ENCODE measurements at regions not wholly inside any gene's neighbourhood (a gene's known extent, or its start where the extent isn't known, plus 50 kb on each side); places are given as distances from the start of the nearest gene placed in this dataset.

DNA sequence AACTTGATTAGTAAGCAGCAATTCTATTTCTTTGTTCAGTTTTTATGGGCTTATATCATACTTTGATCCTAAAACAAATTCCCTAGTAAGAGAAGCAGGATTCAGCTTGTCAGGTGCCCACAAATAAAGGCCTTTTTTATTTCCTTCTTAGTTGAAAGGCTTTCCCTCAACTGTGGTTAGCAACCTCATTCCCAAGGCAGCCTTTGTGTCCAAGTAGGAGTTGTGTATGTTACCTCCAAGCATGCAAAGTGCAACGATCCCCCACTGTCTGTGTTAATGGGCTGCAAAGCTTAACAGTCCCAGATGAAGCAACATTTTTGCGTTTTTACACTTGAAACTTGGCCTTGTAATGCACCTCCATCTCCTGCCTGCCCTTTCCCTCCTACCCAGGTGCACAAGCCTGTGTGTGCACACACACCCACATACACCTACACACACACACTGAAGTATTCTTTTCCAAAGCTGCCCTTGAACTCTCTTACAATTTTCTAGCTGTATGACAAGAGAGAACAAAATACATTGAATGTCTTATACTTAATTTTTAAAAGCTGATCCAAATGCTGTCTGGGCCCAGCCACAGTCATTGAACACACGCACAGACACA lies 278.2 kb downstream of the SNX13 start:
- no peak for DNase-seq

DNA sequence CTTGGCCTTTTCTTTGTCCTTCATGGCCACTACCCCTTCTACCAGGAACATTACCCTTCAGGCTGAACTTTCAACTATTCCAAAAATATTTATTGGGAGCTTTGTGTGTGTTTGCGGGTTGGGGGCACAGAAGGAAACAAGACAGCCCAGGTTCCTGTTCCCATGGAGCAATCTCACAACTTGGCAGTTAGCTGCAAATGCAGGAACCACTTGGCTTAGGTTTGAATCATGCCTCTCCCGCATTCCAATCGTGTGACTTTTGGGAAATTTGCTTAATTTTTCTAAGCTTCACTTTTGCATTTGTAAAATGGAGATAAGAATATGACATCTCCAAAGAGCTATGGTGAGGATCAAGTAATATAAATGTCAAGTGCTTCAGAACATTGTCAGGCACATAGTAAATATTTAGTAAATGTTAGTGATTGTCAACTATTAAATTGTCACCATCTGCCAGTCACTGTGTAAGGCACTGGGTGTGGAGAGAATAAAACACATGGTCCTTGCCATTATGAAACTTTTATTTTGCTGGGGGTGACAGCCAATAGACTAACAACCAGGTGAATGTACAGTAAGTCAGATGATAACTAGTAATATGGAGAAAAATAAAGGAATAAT lies 277.1 kb downstream of the SNX13 start:
- peak; percentile 41 for DNase-seq

DNA sequence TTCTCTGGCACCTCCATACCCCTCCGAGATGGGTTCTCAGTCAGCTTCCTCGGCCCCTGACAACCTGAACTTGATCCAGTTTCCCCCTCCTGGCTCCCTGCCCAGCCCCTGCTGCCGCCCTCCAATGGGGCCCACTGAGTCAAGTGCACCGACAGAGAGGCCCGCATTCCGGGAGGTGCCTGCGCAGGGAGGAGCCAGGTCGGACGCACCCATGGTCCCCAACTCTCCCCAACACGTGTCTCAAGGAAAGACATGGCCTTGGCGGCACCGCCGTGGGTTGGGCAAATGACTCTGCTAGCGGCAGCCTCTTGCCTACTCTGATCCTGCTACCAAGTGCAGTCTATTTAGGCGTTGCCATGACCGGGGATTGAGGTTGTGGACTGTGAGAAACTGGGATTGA lies 275.3 kb downstream of the SNX13 start:
- no peak for DNase-seq

DNA sequence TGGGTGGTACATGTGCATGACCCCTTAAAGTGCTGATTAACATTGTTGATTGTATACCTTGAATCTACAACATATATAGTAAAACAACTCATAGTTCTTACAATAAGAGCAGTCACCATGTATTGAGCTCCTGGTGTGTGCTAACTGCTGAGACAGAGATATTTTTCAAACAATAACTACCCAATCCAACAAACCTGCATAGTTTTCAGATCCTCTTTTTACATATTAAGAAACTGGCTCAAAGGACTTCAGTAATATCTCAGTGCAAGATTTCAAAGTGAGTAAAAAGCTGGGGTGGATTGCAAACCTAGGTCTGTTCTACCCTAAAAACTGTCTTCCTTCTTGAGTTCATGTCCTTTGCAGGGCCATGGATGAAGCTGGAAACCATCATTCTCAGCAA lies 272.2 kb downstream of the SNX13 start:
- DNase-seq, result no peak

DNA sequence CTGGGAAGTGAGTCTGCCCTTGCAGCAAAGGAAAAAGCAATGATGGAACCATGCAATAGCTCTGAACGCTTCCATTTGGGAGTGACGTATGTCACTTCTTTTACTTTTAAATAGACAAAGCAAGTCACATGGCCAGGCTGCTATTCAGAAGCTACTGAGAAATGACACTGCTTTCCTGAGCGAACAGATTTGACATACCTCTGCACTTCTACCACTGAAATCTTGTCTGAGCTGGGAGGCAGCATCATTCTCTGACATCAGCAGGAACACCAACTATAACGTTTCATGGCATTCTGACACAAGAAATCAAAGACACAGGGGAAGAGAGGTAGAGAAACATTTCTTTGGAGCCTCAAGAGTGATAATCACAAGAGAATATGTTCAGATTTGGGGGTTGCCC lies 271.1 kb downstream of the SNX13 start:
- DNase-seq, result no peak

DNA sequence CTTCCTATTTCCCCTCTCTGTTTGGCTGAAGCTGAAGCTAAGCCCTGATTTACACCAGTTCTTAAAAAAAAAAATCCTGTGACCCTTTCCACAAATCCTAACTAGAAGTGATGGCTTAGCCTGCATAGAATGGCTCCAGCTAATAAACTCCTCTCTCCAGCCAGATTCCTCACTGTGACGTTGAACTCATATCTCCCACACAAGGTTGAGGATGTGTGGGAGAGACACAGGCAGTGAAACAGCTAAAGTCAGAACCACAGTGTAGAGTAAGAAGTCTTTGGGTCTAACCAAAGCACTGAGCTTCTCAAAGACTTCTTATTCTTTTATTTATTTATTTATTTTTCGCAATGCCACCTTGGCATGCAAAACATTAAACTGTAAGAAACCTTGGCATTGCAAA lies 268.3 kb downstream of the SNX13 start:
- DNase-seq, result no peak

DNA sequence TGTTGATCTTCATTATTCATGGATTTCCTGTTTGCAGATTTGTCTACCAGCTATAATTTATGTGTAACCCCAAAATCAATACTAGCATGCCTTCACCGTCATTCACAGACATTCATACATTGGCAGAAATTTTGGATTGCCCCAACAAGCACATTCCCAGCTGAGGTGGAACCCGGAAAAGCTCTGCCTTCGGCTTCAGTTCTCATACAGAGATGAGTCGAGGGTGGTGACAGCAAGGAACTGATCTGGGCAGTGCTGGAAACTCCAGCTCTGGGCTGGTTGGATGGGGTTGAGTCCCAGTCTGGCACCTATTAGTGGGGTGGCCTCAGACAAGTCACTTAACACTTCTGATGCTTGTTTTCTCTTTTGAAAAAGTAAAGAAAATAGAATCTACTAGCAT lies 267.5 kb downstream of the SNX13 start:
- no peak for DNase-seq

DNA sequence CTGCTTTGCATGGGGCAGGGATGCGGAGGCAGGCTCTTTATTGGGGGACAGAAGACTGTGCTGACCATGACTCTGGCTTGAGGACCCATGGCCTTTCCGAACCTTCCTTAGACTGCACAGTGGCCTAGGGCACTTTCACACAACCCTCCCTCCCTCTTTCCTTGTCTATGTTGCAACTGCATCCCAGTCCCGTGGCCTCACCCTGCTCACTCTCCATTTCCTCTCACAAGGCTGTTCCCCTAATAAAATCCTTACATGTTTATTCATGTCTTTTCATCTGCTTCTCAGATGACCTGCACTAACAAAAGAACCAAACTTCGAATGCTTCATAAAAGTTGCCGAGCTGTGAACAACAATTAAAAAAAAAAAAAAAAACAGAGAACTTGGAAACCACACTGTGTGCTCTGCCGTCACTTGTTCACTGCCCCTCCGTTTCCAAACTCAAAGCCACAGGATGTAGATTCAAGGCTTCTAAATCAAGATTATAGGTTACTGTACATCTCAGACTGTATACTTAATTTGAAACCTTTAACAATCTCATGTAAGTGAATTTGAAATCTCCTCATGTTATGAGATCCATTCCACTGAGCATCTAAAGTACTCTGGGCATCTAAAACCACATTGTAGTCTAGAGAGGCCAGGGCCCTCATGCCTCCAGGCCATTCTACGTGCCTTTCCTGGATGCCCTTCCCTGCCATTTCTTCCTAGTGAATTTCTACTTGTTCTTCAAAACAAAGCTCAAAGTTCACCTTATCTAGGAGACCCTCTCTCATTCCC lies 265.9 kb downstream of the SNX13 start:
- no peak for DNase-seq

DNA sequence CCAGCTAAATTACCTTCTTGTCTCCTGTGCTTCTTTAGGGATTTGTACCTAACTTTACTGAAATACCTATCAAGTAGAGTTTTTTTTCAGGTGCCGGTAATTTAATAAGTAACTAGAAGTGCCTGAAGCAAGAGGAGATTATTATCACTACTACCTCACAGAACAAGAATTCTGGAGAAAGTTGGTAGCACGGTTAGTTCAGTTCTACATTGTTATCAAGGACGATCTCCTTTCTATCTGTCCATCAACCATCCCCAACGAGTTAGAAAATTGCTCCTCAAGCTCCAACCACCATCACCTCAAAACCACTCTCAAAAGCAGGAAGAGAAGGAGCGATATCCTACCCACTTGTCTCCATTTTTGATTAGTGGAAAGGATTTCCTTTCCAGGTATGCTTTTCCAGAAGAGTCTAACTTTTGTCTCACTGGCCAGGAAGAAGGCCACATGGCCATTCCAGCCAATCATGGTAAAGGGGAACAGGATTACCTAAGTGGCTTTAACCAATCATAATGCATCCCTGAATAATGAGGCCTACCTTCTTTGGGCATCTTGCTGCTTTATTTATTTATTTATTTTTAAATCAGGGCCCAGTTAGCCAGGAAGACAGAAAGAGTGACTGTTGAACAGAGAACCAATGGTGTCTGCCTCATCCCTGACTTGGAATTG lies 265.2 kb downstream of the SNX13 start:
- DNase-seq, result no peak

DNA sequence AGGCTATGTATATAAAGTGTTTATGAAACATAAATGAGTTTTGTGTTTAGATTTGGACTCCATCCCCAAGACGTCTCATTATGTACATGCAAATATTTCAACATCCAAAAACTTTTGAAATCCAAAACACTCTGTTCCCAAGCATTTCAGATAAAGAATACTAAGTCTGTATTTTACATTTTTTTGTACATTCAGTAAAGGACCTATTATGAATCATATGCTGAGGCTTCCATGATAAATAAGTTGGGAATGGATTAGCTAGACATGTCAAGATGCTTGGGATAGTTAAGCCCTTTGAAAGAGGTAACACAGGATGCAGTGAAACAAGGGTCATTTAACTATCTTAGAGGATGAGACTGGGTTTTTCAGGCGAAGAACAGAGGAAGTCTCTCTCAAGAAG lies 262.9 kb downstream of the SNX13 start:
- no peak for DNase-seq

DNA sequence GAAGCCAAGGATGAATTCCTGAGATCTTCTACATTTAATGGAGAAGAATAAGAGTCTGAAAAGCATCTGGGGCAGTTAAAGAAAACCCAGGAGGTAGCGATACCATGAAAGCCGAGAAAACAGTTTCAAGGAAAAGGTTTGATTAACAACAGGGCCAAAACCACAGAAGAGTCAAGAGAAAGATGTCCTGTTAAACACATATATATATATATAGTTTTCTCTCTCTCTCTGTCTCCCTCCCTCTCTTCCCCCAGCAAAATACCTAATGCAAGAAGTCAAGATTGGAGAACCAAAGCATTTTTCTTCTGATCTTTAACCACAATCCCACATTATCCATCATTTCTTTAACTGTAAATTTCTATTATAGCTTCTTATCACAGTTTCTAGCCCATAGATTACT lies 261.4 kb downstream of the SNX13 start:
- DNase-seq, result no peak

DNA sequence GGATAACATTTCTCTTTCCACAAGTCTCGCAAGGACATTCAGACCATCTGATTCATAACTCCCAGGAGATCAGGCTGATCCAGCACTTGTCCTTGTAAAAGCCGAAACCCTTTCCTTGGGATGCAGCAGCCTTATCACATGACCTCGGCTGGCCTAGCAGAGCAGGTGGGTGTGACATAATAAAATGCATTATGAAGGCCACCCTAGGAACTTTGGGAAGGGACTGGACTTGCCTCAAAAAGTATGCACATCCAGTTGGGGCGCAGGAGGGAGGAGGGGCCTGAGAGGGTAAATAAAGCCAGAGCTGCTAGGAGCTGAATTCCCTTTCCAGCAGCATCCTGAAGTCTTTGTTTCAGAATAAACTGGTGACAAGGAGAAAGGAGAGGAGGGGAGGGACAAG lies 260.8 kb downstream of the SNX13 start:
- DNase-seq, result peak; percentile 23

DNA sequence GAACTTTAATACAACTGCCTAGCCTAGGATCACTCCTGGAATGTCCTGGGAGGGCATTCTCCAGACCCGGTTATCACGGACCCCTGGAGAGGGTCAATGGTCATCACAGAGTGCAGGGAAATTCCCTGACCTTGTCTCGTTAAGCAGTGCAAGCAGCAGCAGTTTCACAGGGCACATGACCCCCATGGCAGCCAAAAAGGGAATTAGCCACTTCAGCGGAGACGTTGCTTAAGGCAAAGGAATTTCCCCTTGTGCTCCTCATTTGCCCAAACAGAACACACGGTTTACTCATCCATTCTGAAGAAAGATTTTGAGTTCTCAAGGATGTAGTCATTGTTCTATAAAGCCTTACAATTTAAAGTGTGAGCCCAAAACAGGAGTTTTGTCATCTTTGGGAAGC lies 260.3 kb downstream of the SNX13 start:
- peak; percentile 27 for DNase-seq

DNA sequence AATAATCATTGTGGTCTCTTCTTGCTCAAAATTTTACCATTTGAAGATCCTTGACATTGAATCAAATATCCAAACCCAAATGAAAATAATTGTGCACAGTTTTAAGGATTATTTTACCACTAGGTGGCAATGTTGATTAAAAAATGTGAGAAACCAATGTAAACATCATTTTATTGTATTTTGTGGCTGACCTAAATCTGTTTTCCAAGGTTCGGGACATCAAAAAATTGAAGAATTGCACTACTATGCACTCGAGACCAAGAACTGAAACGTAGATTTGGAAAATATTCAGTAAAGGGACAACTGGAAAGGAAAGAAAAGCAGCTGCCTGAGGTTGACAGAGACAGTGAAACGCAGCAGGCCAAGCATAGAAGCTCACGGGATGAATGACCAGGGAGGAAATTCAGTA lies 259.3 kb downstream of the SNX13 start:
- DNase-seq, result no peak

DNA sequence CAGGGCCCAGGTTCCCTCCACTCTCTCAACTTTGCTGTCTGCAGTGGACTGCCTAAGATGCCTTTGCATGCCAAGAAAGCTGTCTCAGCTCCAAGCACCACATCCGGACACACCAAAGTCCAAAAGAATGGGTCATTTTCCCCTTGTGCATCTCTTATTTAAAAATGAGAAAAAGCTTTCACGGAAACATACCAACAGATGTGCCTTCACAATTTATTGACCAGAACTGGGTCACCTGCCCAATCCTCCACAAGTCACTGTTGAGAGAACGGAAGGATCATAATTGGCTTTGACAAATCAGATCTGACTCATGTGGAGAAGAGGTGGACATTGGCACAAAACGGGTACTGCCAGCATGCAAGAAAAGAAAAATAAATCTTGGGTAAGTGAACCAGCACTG lies 258.3 kb downstream of the SNX13 start:
- no peak for DNase-seq

DNA sequence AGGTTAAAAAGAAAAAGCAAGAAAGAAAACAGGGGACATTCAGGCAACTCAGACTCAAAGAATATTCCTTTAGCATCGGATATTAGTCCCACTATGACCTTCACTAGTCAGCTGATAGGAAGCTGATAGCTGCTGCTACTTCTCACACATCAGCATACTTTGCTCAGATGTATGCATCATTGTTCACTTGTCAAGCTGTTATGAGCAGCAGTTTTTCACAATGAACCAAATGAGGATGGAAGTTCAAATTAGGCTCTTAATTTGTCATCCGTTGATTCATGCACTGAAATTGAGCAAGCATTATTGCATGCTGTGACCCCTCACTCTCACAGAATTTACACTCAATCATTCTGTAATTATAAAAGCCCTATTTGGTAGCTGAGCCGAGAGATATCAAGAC lies 257.7 kb downstream of the SNX13 start:
- no peak for DNase-seq

DNA sequence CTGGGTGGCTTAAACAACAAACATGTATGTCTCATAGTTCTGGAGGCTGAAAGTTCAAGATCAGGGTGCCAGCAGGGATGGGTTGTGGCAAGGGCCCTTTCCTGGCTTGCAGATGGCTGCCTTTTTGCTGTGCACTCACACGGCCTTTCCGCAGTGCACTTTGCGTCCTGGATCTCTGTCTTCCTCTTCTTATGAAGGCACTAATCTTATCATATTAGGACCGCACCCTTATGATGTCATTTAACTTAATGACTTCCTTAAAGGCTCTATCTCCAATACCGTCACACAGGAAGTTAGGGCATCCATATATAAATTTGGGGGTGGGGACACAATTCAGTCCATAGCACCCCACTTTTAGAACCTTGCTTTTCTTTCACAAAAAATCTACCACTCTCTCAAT lies 255.2 kb downstream of the SNX13 start:
- DNase-seq, result no peak

DNA sequence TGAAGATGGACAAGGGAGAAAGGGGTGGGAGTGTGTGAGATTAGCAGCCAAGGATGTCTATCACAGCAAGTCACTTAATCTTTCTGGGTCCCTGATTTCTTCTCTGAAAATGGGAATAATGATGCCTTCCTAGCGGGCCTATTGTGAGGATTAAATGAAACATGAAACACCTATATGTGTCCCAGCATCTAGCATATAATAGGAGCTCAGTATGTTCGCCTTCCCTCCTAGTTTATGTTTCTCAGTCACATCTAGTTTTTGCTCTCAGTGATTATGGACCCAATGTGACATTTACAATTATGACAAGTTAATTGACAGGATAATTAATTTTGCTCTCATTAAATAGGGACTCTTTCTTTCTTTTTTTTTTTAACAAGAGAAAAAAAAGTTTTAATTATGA lies 252.9 kb downstream of the SNX13 start:
- no peak for DNase-seq

DNA sequence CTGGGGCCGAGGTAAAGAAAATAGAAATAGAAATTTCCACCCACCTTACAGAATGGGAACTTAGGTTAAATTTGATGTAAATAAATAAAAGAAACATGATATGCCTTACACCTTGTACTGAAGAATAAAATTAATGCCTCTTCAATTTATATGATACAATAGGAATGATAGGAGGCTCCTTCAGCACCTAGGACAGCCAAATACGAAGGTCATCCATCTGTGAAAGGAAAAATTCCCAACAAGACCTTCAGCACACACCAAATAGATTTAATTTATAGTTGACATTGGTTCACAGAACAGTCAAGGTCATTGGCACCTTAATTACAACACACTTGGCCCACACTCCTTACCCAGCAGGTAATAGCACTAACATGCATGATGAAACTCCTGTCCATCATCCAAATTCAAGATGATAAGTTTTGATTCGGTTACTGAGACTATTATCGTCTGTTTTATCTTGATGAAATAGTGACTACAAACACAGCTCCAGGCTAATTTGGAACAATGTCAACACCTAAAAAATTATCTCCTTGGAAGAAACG lies 250.9 kb downstream of the SNX13 start:
- DNase-seq, result no peak

DNA sequence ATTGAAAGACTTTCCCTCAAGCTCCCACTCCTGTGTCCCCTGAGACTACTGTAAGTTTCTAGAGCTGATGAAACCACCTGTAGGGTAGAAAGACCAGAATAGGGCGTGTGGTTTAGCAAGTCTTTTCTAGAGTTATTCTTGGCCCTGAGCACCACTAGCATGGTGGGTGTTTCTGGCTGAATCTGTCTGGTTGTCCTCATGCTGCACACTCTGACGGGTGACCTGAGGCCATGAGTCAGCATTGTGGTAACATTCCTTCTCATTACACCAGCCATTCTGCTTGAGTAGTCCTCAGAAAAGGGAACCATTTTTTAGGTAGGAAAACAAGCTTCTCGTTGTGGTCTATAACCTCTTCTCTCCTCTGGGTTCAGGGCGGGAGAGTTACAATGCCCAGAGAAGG lies 250.3 kb downstream of the SNX13 start:
- DNase-seq, result no peak

DNA sequence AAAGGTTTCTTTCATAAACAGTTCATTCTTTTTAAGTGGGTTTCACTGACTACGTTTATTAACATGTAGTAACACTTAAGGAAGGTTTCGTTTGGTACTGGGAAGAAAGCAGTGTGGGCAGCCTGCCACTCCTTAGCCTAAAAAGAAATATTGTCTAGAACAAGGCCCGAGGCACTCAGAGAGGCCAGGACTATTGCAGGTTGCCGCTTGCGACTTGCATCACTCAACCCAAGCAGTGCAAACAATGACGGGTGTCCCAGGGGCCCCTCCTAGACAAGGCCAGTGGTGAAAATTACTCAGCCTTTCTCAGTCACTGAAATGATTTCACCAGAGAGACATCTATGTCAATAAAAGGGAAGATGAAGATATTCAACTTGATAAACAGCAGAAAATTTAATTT lies 243.9 kb downstream of the SNX13 start:
- DNase-seq, result peak; percentile 87

DNA sequence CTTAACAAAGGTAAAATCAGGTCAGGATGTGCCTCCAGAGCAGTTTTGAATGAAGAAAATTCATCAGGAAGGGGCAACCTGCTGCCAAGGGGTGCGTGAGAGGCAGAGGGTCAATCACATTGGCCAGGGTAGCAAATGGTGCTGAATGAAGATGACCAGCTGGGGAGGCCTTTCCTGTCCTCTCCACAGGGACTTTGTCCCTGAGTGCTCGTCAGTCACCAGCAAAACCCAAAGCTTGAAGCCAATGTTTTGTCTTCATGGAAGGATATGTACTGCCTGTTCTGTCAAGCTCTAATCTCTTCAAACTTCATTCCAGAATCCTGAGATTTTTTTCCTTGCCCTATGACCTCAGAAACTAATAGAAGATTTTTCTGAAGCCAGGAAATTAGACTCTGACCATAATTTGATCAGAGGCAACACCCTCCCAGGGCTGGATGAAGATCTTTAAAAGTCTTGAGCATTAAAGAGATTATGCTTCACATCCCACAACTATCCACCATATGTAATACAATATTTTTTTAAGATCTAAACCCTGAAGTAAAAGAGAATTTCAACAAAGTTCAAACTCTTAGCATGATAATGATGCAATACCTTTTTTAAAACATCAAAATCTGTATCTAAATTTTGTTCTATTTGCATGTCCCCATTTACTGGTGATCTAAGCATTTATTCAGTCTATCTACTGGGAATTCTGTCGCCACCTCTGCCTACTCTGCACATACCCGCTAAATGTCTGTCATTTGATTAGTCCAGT lies 243.0 kb downstream of the SNX13 start:
- no peak for DNase-seq

DNA sequence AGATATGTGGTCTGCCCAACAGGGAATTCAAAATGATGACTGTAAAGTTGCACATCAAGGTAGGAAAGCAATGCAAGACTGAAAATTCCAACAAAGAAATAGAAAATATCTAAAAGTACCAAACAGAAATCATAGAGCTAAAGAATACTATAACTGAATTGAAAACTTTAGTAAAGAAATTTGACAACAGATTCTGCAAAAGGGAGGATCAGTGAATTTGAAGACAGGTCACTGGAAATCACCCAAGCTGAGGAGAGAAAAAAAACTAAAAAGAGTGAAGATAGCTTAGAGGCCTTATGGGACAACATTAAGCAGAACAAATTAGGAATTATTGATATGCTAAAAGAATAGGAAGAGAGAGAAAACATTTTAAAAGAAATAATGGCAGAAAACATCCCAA lies 240.6 kb downstream of the SNX13 start:
- no peak for DNase-seq

Data from T1000 (cell line).